GM23338 (cell line): ENCODE measurements at regions not wholly inside any gene's neighbourhood (a gene's known extent, or its start where the extent isn't known, plus 50 kb on each side); places are given as distances from the start of the nearest gene placed in this dataset.
A peak's percentile ranks its signal among the peaks of the same experiment; 100 is the strongest.
"Not testable (repeated sequence)": the region's sequence is repeated elsewhere in the genome, so short reads cannot be mapped to it uniquely, and the experiment has no call there.

Source experiments
- ATAC-seq: fragments of 200-7000 bp; cut with Tn5 transposase; 3 replicates; pipeline ENCODE4 v1.9.1; 2020
- DNase-seq: peaks from one replicate; pipeline ENCODE4 v3.0.0-alpha.2; 2015; ENCODE audit warnings: low spot score
- H2AFZ ChIP-seq: fragments of 200-600 bp; sonication (generic); 2 replicates; pipeline ENCODE4 v1.8.0; 2016; ENCODE audit warnings: antibody characterized with exemption, mild to moderate bottlenecking, moderate library complexity
- H3F3A ChIP-seq: fragments of 200-600 bp; sonication (generic); replicated peaks from 2 replicates; pipeline ENCODE4 v1.8.0; 2017; ENCODE audit warnings: antibody characterized with exemption, mixed run types, low read depth
- H3K27ac ChIP-seq: fragments of 200-600 bp; sonication (generic); 2 replicates; pipeline ENCODE4 v1.6.1; 2016; ENCODE audit warnings: low read depth
- H3K27me3 ChIP-seq: fragments of 200-600 bp; sonication (generic); 2 replicates; pipeline ENCODE4 v1.8.0; 2016; ENCODE audit warnings: mild to moderate bottlenecking, mixed run types, moderate library complexity; ENCODE audit not compliant: insufficient read depth
- H3K36me3 ChIP-seq: fragments of 200-600 bp; sonication (generic); 2 replicates; pipeline ENCODE4 v1.8.0; 2016; ENCODE audit warnings: mild to moderate bottlenecking; ENCODE audit not compliant: insufficient read depth
- H3K4me1 ChIP-seq: fragments of 200-600 bp; sonication (generic); 2 replicates; pipeline ENCODE4 v1.8.0; 2016; ENCODE audit warnings: mild to moderate bottlenecking, moderate library complexity; ENCODE audit not compliant: insufficient read depth
- H3K4me2 ChIP-seq: fragments of 200-600 bp; sonication (generic); 2 replicates; pipeline ENCODE4 v1.7.1; 2017; ENCODE audit warnings: mixed run types
- H3K4me3 ChIP-seq: fragments of 200-600 bp; sonication (generic); 2 replicates; pipeline ENCODE4 v1.6.1; 2016; ENCODE audit warnings: mixed run types
- H3K79me2 ChIP-seq: fragments of 200-600 bp; sonication (generic); replicated peaks from 2 replicates; pipeline ENCODE4 v1.8.0; 2017; ENCODE audit warnings: mild to moderate bottlenecking; ENCODE audit not compliant: insufficient read depth
- H3K9me2 ChIP-seq: fragments of 200-600 bp; sonication (generic); 2 replicates; pipeline ENCODE4 v1.8.0; 2017; ENCODE audit not compliant: insufficient read depth
- H4K20me1 ChIP-seq: fragments of 200-600 bp; sonication (generic); replicated peaks from 2 replicates; pipeline ENCODE4 v1.8.0; 2017; ENCODE audit warnings: mild to moderate bottlenecking; ENCODE audit not compliant: insufficient read depth
- H3K27ac Mint-ChIP-seq: 2 replicates; pipeline ENCODE4 v1.8.0; 2020; ENCODE audit warnings: inconsistent platforms, mild to moderate bottlenecking, moderate library complexity, mixed read lengths
- H3K27me3 Mint-ChIP-seq: 3 replicates; pipeline ENCODE4 v1.8.0; 2022; ENCODE audit warnings: low read depth, mild to moderate bottlenecking, moderate library complexity, mixed read lengths, inconsistent platforms; ENCODE audit not compliant: insufficient read depth, poor library complexity
- H3K36me3 Mint-ChIP-seq: 3 replicates; pipeline ENCODE4 v1.8.0; 2021; ENCODE audit warnings: low read depth, mild to moderate bottlenecking, inconsistent platforms, moderate library complexity, mixed read lengths
- H3K4me1 Mint-ChIP-seq: 3 replicates; pipeline ENCODE4 v1.8.0; 2020; ENCODE audit warnings: mild to moderate bottlenecking, inconsistent platforms, mixed read lengths
- H3K4me3 Mint-ChIP-seq: 3 replicates; pipeline ENCODE4 v1.8.0; 2021; ENCODE audit warnings: moderate library complexity, mild to moderate bottlenecking, inconsistent platforms, mixed read lengths
- H3K9me3 Mint-ChIP-seq: 3 replicates; pipeline ENCODE4 v1.8.0; 2020; ENCODE audit warnings: moderate library complexity, mild to moderate bottlenecking, inconsistent platforms, mixed read lengths
- ETS1 ChIP-seq: IDR thresholded peaks from 2 replicates; pipeline ENCODE4 v1.6.1; 2016; ENCODE audit warnings: antibody characterized with exemption
- EZH2phosphoT487 ChIP-seq: fragments of 200-600 bp; sonication (generic); IDR thresholded peaks from one replicate; pipeline ENCODE4 v1.8.1; 2018; ENCODE audit warnings: antibody characterized with exemption; ENCODE audit not compliant: unreplicated experiment
- JUNB ChIP-seq: IDR thresholded peaks from one replicate; pipeline ENCODE4 v1.6.1; 2016; ENCODE audit warnings: antibody characterized with exemption; ENCODE audit not compliant: unreplicated experiment
- NANOG ChIP-seq: IDR thresholded peaks from 2 replicates; pipeline ENCODE4 v1.6.1; 2016; ENCODE audit warnings: antibody characterized with exemption, borderline replicate concordance
- POLR2AphosphoS5 ChIP-seq: IDR thresholded peaks from 2 replicates; pipeline ENCODE4 v1.6.1; 2016; ENCODE audit warnings: antibody characterized with exemption, low read depth
- REST ChIP-seq: IDR thresholded peaks from one replicate; pipeline ENCODE4 v1.6.1; 2018; ENCODE audit warnings: antibody characterized with exemption; ENCODE audit not compliant: unreplicated experiment
- ZNF331 ChIP-seq: fragments of 250-450 bp; sonication (Bioruptor Pico); IDR thresholded peaks from 2 replicates; pipeline ENCODE4 v1.5.0; 2020; ENCODE audit warnings: low read depth, mild to moderate bottlenecking, moderate library complexity

DNA sequence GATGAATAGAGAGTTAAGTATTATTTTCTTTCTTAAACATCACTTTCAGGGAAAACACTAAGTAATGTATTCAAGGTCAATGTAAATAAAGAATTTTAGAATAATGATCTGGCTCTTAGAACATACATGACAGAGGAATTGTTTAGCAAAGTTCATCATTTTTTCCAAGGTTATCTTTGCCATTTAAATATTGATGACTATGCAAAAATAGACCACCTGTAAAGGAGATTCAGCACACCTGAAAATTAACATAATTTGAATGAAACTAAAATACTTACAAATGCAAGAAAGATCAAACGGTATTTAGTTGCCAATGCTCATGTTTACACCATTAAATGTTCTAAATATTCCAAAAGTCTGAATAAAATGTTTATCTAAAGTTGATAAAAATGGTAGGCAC is 782.6 kb upstream of the CHORDC1 start:
- Histone ChIP-seq H3K27me3 (no peaks in the 10 kb centered on the region), H4K20me1 (no peaks in the 10 kb centered on the region), H3K36me3 (no peaks in the 10 kb centered on the region), H3K27ac (no peak overlapping the region), H3K79me2 (no peaks in the 10 kb centered on the region), H3F3A (no peaks in the 10 kb centered on the region), H3K9me2 (no peaks in the 10 kb centered on the region), H2AFZ (no peak overlapping the region), H3K4me1 (peaks cover 13% of the 10 kb centered on the region), H3K4me2 (no peak overlapping the region), H3K4me3 (no peak overlapping the region)
- H3K9me3 Mint-ChIP-seq: peaks cover 10% of the 10 kb centered on the region; the same call in 2 of the 3 replicates
- no peak for DNase-seq
- peaks cover 14% of the 10 kb centered on the region for H3K4me1 Mint-ChIP-seq
- peaks cover 4% of the 10 kb centered on the region; the same call in 1 of the 3 replicates for H3K36me3 Mint-ChIP-seq
- H3K27me3 Mint-ChIP-seq: no peaks in the 10 kb centered on the region
- H3K4me3 Mint-ChIP-seq: no peak overlapping the region
- TF ChIP-seq NANOG: 0 out of 2 replicates have a peak, but pooled peaks have one; percentile 19
- TF ChIP-seq EZH2phosphoT487: no peak
- TF ChIP-seq REST: no peak
- TF ChIP-seq POLR2AphosphoS5: no peak
- no peak for TF ChIP-seq JUNB
- TF ChIP-seq ETS1: no peak
- H3K27ac Mint-ChIP-seq: peak overlapping the region; percentile 41; the same call in 1 of the 2 replicates
- ATAC-seq: no peak

GRCh38 chr11:90997241-90997640 is 774.4 kb upstream of the CHORDC1 start:
- Mint-ChIP-seq H3K27me3 (peaks cover 2% of the 10 kb centered on the region), H3K36me3 (no peaks in the 10 kb centered on the region), H3K4me3 (no peak overlapping the region), H3K4me1 (peaks cover 7% of the 10 kb centered on the region; the same call in 2 of the 3 replicates), H3K27ac (peak overlapping the region; percentile 94), H3K9me3 (no peaks in the 10 kb centered on the region; the same call in 2 of the 3 replicates)
- Histone ChIP-seq H3K4me3 (no peak overlapping the region), H3K9me2 (no peaks in the 10 kb centered on the region), H3K4me2 (no peak overlapping the region), H3K27me3 (no peaks in the 10 kb centered on the region), H2AFZ (no peak overlapping the region), H3K79me2 (no peaks in the 10 kb centered on the region), H4K20me1 (no peaks in the 10 kb centered on the region), H3K36me3 (no peaks in the 10 kb centered on the region), H3K27ac (no peak overlapping the region), H3F3A (no peaks in the 10 kb centered on the region), H3K4me1 (no peaks in the 10 kb centered on the region)
- ATAC-seq (no peak), DNase-seq (no peak)
- no peak for TF ChIP-seq ZNF331 (CRISPR knock-in tag)
- TF ChIP-seq REST: no peak

DNA sequence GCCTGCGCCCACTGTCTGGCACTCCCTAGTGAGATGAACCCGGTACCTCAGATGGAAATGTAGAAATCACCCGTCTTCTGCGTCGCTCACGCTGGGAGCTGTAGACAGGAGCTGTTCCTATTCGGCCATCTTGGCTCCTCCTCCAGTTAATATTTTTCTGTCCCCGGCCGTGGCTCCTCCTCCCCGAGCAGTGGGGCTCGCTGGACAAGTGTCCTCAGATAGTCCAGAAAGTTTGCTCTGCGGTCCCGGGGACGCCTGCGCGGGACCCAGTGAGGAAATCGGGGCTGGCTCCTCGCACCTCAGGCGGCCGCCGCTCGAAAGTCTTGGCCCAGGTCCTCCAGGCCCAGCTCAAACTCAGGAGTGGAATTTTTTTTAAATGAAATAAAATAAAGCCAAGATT is 749.3 kb upstream of the CHORDC1 start:
- not testable (repeated sequence) for ATAC-seq, H3K4me3 Mint-ChIP-seq, H3K27me3 Mint-ChIP-seq, H3K27ac Mint-ChIP-seq, H3K27me3 ChIP-seq, H2AFZ ChIP-seq, DNase-seq, H3K27ac ChIP-seq, H3K36me3 Mint-ChIP-seq, H3K4me3 ChIP-seq, H3K9me2 ChIP-seq, H3K4me1 ChIP-seq, H3F3A ChIP-seq, H3K4me2 ChIP-seq, H4K20me1 ChIP-seq, H3K36me3 ChIP-seq, H3K4me1 Mint-ChIP-seq, H3K79me2 ChIP-seq
- peaks cover 26% of the 10 kb centered on the region for H3K9me3 Mint-ChIP-seq
